GM12874 (cell line): ENCODE measurements at regions not wholly inside any gene's neighbourhood (a gene's known extent, or its start where the extent isn't known, plus 50 kb on each side); places are given as distances from the start of the nearest gene placed in this dataset.

ENCODE experiments used
- TF ChIP-seq, protein P1 (sequence below): IDR thresholded peaks from 2 replicates; pipeline ENCODE4 v1.5.1; 2011; ENCODE audit warnings: low read depth, mild to moderate bottlenecking, control low read depth, low read length, moderate library complexity; ENCODE audit not compliant: insufficient read depth

DNA sequence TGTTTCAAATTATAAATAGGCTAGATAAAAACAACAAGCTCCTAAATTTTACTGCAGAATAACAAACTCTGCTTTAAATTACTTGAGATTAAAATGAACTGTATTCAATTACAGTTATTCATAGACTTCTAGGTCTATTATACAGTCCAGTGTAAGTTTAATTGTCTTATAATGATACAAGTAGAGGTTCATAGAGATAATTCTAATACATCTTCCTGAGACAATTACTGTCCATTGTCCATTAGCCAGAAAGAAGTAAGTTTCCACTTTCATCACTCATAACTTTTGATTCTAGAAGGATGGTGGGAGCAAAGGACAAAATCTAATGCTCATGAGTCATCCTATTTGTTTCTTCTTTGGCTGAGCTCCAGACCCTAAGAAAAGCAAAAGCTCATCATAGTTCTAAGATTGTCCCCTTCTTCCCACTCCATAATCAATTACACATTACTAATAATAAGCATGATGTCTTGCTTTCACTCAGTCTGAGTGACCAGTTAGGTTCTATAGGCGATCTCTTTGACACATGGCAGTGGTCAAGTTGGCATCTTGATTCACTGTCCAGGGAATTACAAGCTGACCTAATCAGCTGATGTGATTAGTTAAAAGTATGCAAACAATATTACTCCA lies 502.5 kb upstream of the IZUMO3 start:
- TF ChIP-seq, protein P1, sequence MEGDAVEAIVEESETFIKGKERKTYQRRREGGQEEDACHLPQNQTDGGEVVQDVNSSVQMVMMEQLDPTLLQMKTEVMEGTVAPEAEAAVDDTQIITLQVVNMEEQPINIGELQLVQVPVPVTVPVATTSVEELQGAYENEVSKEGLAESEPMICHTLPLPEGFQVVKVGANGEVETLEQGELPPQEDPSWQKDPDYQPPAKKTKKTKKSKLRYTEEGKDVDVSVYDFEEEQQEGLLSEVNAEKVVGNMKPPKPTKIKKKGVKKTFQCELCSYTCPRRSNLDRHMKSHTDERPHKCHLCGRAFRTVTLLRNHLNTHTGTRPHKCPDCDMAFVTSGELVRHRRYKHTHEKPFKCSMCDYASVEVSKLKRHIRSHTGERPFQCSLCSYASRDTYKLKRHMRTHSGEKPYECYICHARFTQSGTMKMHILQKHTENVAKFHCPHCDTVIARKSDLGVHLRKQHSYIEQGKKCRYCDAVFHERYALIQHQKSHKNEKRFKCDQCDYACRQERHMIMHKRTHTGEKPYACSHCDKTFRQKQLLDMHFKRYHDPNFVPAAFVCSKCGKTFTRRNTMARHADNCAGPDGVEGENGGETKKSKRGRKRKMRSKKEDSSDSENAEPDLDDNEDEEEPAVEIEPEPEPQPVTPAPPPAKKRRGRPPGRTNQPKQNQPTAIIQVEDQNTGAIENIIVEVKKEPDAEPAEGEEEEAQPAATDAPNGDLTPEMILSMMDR: no peak

DNA sequence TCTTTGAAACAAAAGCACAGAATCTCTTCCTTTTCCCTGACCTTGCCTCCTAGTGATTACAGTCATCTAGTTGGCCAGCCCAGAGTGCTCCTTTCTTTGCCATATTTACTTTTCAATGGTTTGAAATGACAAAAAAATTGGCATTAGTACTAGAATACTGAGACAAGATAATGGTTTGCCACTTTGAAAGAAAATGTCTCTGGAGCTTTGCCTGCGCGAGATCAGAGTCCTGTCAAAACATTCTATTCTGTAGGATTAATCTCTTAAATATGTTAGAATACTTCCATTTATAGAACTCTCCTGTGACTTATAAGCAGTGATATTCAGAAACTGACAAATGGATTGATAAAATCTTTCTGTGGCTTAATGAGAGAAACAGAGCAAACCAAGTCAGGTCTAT lies 484.0 kb upstream of the IZUMO3 start:
- TF ChIP-seq, protein P1: no peak

DNA sequence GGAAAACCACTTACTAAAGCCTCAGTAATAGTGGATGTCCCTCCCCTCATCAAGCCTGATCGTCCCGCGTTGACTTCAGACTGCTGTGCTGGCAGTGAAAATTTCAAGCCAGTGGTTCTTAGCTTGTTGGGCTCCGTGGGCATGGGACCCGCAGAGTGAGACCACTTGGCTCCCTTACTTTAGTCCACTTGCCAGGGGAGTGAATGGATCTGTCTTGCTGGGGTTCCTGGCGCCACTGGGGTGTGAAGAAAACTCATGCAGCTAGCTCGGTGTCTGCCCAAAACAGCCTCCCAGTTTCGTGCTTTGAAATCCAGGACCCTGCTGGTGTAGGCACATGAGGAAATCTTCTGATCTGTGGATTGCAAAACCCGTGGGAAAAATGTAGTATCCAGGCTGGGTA lies 480.0 kb upstream of the IZUMO3 start:
- TF ChIP-seq, protein P1: no peak

DNA sequence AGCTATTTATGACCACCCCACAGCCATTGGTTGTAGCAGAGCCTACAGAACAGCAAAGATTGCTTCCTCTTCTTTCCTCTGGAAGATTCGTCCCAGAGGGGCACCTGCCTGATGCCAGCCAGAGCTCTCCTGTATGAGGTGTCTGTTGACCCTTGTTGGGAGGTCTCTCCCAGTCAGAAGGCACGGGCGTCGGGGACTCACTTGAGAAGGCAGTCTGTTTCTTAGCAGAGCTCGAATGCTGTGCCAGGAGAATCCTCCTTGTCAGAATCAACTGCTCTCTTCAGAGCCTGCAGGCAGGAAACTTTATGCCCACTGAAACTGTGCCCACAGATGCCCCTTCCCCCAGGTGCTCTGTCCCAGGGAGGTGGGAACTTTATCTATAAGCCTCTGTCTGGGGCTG lies 479.5 kb upstream of the IZUMO3 start:
- TF ChIP-seq, protein P1: no peak

DNA sequence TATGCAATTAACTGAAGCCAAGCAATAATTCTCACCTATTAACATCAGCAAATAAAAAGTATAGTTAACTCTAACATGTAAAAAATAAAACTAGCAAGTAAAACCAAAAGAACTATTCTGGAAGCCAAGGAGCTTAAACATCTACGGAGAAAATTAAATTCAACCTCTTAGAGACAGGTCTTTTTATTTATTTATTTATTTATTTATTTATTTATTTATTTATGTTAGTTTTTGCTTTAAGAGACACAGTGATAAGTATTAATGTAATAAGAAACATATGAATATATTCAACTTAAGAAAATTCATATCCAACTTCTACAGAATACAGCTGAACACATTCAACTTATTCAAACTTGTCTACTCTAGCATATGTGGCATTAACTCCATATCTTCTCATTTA lies 472.1 kb upstream of the IZUMO3 start:
- TF ChIP-seq, protein P1: no peak

DNA sequence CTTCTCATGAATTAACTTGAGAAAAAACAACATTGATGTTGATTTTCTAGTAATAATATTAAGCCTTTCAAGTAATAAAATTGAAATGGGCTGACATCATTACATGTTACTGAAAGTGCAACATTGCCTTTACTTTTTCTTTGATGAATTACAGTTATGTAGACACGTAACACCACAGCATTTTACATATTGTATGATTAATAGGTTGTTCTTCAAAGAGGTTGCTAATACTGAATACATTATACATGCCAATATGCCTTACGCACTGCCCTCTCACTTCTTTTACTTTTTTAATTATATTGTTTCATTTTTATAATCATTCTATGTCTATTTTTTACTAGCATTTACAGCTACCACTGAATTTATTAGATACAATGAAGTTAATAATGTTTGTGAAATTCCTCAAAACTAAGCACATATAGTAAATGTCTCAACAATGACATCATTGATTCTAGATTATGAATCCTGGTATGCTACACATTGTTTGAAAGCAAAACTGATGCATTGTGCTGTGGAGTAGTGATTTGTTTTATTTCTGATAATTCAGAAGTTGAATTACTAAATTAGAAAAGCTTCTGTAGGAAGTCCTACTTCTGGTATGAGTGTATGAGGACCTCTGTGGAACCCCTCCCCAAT lies 464.4 kb upstream of the IZUMO3 start:
- TF ChIP-seq, protein P1: no peak

DNA sequence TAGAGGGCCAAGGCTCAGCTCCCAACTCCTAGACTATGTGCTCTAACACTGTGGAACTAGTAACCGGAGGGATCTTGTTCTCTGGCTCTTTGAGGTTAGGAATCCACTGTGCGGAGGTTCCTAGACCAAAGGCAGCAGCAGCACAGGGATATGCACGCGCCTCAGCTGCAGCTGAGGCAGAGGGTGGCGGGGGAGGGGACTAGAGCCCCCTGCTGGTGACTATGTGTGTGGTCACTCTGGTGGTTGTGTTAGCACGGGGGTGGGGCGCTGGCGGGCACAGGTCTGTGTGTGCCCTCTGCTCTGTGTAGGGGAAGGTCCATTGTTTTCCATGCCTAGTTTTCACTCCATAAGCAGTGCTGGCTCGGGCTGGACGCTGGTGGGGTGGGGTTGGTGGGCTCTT lies 458.0 kb upstream of the IZUMO3 start:
- TF ChIP-seq, protein P1: peak; percentile 26; the same call in 1 of the 2 replicates
